H1 (cell line): ENCODE measurements at regions not wholly inside any gene's neighbourhood (a gene's known extent, or its start where the extent isn't known, plus 50 kb on each side); places are given as distances from the start of the nearest gene placed in this dataset.
A peak's percentile ranks its signal among the peaks of the same experiment; 100 is the strongest.
"Not testable (repeated sequence)": the region's sequence is repeated elsewhere in the genome, so short reads cannot be mapped to it uniquely, and the experiment has no call there.

Source experiments
- CTCF ChIA-PET: fragments of 300-600 bp; sonication (Branson Sonifier 250); formaldehyde crosslinking; loops from one replicate; lab custom pipeline; 2021; ENCODE audit not compliant: partially characterized antibody; lab: Charles Lee
- POLR2A ChIA-PET: fragments of 300-600 bp; sonication (Branson Sonifier 250); formaldehyde crosslinking; loops from one replicate; lab custom pipeline; 2021; ENCODE audit warnings: inconsistent platforms; ENCODE audit not compliant: partially characterized antibody; lab: Charles Lee
- DNase-seq, 2 experiments: peaks; one replicate each; pipeline versions ENCODE4 v3.0.0 to v3.0.0-alpha.2; 2010 to 2022; ENCODE audit warnings: low spot score in 2 of 2, low read depth in 1 of 2, mixed read lengths in 1 of 2
- FAIRE-seq: peaks from 2 replicates; lab custom pipeline; 2011; peaks lifted over from hg19 to GRCh38; lab: Jason Lieb, UNC
- H2AFZ ChIP-seq: 2 replicates; pipeline ENCODE4 v1.8.1; 2012; ENCODE audit warnings: low read length, inconsistent platforms
- H2AK5ac ChIP-seq: 2 replicates; pipeline ENCODE4 v1.6.1; 2013; ENCODE audit warnings: low read depth, low read length
- H2BK120ac ChIP-seq: replicated peaks from 2 replicates; pipeline ENCODE3; 2013; ENCODE audit warnings: low read depth, low read length, inconsistent platforms
- H2BK12ac ChIP-seq: 2 replicates; pipeline ENCODE4 v1.6.1; 2013; ENCODE audit warnings: low read depth, low read length
- H2BK15ac ChIP-seq: 2 replicates; pipeline ENCODE4 v1.6.1; 2013; ENCODE audit warnings: low read length
- H2BK20ac ChIP-seq: 2 replicates; pipeline ENCODE4 v1.6.1; 2013; ENCODE audit warnings: low read length
- H2BK5ac ChIP-seq: 2 replicates; pipeline ENCODE4 v1.6.1; 2013; ENCODE audit warnings: low read depth, low read length
- H3K14ac ChIP-seq: 2 replicates; pipeline ENCODE4 v1.6.1; 2013; ENCODE audit warnings: inconsistent platforms; ENCODE audit not compliant: insufficient read length
- H3K18ac ChIP-seq: 2 replicates; pipeline ENCODE4 v1.6.1; 2013; ENCODE audit warnings: low read length; ENCODE audit errors: extremely low read depth
- H3K23ac ChIP-seq: 2 replicates; pipeline ENCODE4 v1.6.1; 2013; ENCODE audit warnings: inconsistent platforms; ENCODE audit not compliant: insufficient read length
- H3K23me2 ChIP-seq: 2 replicates; pipeline ENCODE4 v1.6.1; 2013; ENCODE audit warnings: low read depth, low read length
- H3K27ac ChIP-seq: 2 replicates; pipeline ENCODE4 v1.6.1; 2011; ENCODE audit warnings: low read depth, low read length, inconsistent platforms
- H3K27me3 ChIP-seq, 4 experiments: replicated peaks in 1 of 4; 1 replicate in 1 of 4; 2 replicates in 3 of 4; pipeline versions ENCODE4 v1.6.1 to v1.8.1; 2011 to 2013; ENCODE audit warnings: low read length in 3 of 4, mild to moderate bottlenecking in 3 of 4, inconsistent platforms in 2 of 4, mixed read lengths in 2 of 4, moderate library complexity in 1 of 4; ENCODE audit not compliant: control insufficient read depth in 3 of 4, insufficient read depth in 3 of 4; ENCODE audit errors: extremely low read depth in 1 of 4
- H3K36me3 ChIP-seq, 4 experiments: 2 replicates each; pipeline versions ENCODE4 v1.6.1 to v1.8.1; 2011 to 2013; ENCODE audit warnings: mild to moderate bottlenecking in 4 of 4, low read length in 3 of 4, moderate library complexity in 2 of 4, control low read depth in 1 of 4, inconsistent platforms in 1 of 4; ENCODE audit not compliant: insufficient read depth in 4 of 4, control insufficient read depth in 2 of 4
- H3K4ac ChIP-seq: replicated peaks from 2 replicates; pipeline ENCODE3; 2013; ENCODE audit warnings: low read length, low read depth, mixed read lengths, inconsistent platforms; ENCODE audit not compliant: insufficient read length
- H3K4me1 ChIP-seq, 4 experiments: replicated peaks in 1 of 4; 1 replicate in 1 of 4; 2 replicates in 3 of 4; pipeline versions ENCODE4 v1.6.1 to v1.8.1; 2011 to 2013; ENCODE audit warnings: low read length in 3 of 4, inconsistent platforms in 2 of 4, mixed read lengths in 1 of 4; ENCODE audit not compliant: insufficient read depth in 4 of 4, control insufficient read depth in 3 of 4
- H3K4me2 ChIP-seq, 2 experiments: 2 replicates each; pipeline versions ENCODE4 v1.6.1 to v1.8.1; 2011 to 2013; ENCODE audit warnings: low read depth in 2 of 2, low read length in 2 of 2, control low read depth in 1 of 2, inconsistent platforms in 1 of 2, mild to moderate bottlenecking in 1 of 2; ENCODE audit not compliant: insufficient read depth in 1 of 2
- H3K4me3 ChIP-seq, 4 experiments: fragments of 200-600, 300-600 bp in 1 of 4; sonication (generic), shearing (Covaris generic), sonication (Bioruptor Twin) in 1 of 4; 2 replicates each; pipeline versions ENCODE4 v1.5.1 to v1.8.1; 2011 to 2016; ENCODE audit warnings: low read length in 4 of 4, low read depth in 3 of 4, control low read depth in 2 of 4, inconsistent platforms in 2 of 4, mild to moderate bottlenecking in 2 of 4, mixed read lengths in 1 of 4, moderate library complexity in 1 of 4; ENCODE audit not compliant: insufficient read depth in 2 of 4; ENCODE audit errors: extremely low read depth in 1 of 4
- H3K56ac ChIP-seq: replicated peaks from 2 replicates; pipeline ENCODE3; 2013; ENCODE audit warnings: low read depth, mild to moderate bottlenecking, mixed read lengths, low read length, inconsistent platforms; ENCODE audit not compliant: insufficient read length
- H3K79me1 ChIP-seq: 2 replicates; pipeline ENCODE4 v1.6.1; 2013; ENCODE audit warnings: low read depth, low read length, control low read depth
- H3K79me2 ChIP-seq, 2 experiments: 2 replicates each; pipeline versions ENCODE4 v1.6.1 to v1.8.1; 2012 to 2013; ENCODE audit warnings: low read length in 2 of 2, mild to moderate bottlenecking in 2 of 2, inconsistent platforms in 1 of 2; ENCODE audit not compliant: insufficient read depth in 2 of 2, control insufficient read depth in 1 of 2
- H3K9ac ChIP-seq, 4 experiments: replicated peaks in 1 of 4; 1 replicate in 1 of 4; 2 replicates in 3 of 4; pipeline versions ENCODE4 v1.6.1 to v1.8.1; 2011 to 2013; ENCODE audit warnings: low read depth in 3 of 4, low read length in 3 of 4, control low read depth in 2 of 4, mild to moderate bottlenecking in 2 of 4, moderate library complexity in 2 of 4, inconsistent platforms in 1 of 4; ENCODE audit errors: extremely low read depth in 1 of 4
- H3K9me3 ChIP-seq, 2 experiments: 2 replicates each; pipeline versions ENCODE4 v1.6.1 to v1.8.1; 2012 to 2013; ENCODE audit warnings: mild to moderate bottlenecking in 2 of 2, moderate library complexity in 2 of 2, control low read depth in 1 of 2, inconsistent platforms in 1 of 2, low read depth in 1 of 2, low read length in 1 of 2, mixed read lengths in 1 of 2; ENCODE audit not compliant: insufficient read depth in 2 of 2
- H4K20me1 ChIP-seq, 2 experiments: replicated peaks in 1 of 2; 2 replicates each; pipeline versions ENCODE3 to v1.8.1; 2011 to 2013; ENCODE audit warnings: inconsistent platforms in 2 of 2, low read length in 2 of 2, mild to moderate bottlenecking in 1 of 2; ENCODE audit not compliant: insufficient read depth in 2 of 2, control insufficient read depth in 1 of 2
- H4K5ac ChIP-seq: 2 replicates; pipeline ENCODE4 v1.6.1; 2013; ENCODE audit warnings: low read length, low read depth, mixed read lengths, inconsistent platforms; ENCODE audit not compliant: insufficient read length
- H4K8ac ChIP-seq: 2 replicates; pipeline ENCODE4 v1.8.0; 2013; ENCODE audit warnings: mild to moderate bottlenecking, moderate library complexity, low read length, inconsistent platforms; ENCODE audit not compliant: insufficient read depth; ENCODE audit errors: extremely low read depth
- H4K91ac ChIP-seq: replicated peaks from 2 replicates; pipeline ENCODE3; 2013; ENCODE audit warnings: low read length, mixed read lengths, inconsistent platforms; ENCODE audit not compliant: insufficient read length
- WGBS, 2 experiments: shearing (Covaris generic) in 1 of 2; methylation state at CpG; one replicate each; pipeline versions ENCODE4 v1.1.6 to v1.1.7; 2013 to 2015; ENCODE audit warnings: low lambda C conversion rate in 2 of 2, mixed read lengths in 2 of 2, inconsistent platforms in 1 of 2, low coverage in 1 of 2, missing lambda C conversion rate in 1 of 2; ENCODE audit not compliant: insufficient replicate concordance in 2 of 2, insufficient coverage in 1 of 2, insufficient read length in 1 of 2; ENCODE audit errors: extremely low coverage in 1 of 2, missing lambda C conversion rate in 1 of 2; 5-methylcytosine and 5-hydroxymethylcytosine counted together

DNA sequence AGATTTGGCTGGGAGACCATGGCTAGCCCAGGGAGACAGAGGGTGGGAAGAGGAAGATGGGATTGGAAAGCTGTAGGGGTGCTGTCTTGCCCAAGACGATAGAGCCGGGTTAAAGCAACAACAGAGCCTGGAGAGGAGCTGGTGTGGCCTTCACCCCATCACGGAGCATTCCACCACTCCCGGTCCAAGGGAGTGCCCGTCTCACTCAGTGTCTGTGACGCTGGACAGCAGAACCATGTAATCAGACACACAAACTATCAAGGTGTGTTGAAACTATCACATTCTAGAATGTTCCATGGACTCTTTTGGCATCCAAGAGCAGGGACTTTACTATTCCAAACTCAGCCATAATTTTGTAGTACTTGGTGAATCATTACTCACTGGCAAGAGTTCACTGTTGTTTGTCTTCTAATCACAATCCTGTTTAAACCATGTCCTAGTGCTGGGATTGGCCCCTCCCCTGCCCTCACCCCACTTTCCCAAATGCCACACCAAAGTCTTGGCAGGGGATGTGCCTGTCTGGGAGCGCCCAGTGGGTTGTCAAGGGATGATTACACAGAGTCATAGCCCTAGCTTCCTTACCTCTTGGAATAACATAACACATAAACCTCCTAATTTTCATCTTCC is 187.4 kb downstream of the LAT start:
- H2AFZ ChIP-seq, H2BK5ac ChIP-seq, H3K56ac ChIP-seq, H3K9ac ChIP-seq, POLR2A ChIA-PET, H2BK12ac ChIP-seq, H4K8ac ChIP-seq, H2BK120ac ChIP-seq, CTCF ChIA-PET, H3K79me1 ChIP-seq, H3K14ac ChIP-seq, H3K36me3 ChIP-seq, H3K4ac ChIP-seq, H3K4me3 ChIP-seq, H2BK15ac ChIP-seq, H4K20me1 ChIP-seq, H4K5ac ChIP-seq, H3K9me3 ChIP-seq, H4K91ac ChIP-seq, H3K23ac ChIP-seq, H2BK20ac ChIP-seq, H3K27me3 ChIP-seq, H3K27ac ChIP-seq, H3K23me2 ChIP-seq, H3K79me2 ChIP-seq, H2AK5ac ChIP-seq, H3K18ac ChIP-seq, H3K4me1 ChIP-seq, FAIRE-seq, DNase-seq, H3K4me2 ChIP-seq: not testable (repeated sequence)
- 84% methylated on average over 7 of the region's 7 CpGs; no CpG with 5 or more reads in 1 of the 2 experiments for WGBS, 2 experiments

DNA sequence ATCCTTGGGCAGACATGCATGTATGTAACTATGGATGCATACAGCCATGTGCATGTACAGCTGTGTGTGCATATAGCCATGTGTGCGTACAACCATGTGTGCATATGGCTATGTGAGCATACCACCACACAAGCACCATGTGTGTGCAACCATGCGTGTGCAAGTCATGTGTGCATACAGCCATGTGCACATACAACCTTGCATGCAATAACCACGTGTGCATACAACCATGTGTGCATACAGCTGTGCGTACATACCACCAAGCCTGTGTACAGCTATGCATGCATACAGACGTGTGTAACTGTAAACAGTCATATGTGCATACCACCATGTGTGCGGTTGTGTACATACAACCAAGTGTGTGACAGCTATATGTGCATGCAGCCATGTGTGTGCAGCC is 186.4 kb downstream of the LAT start:
- not testable (repeated sequence) for H3K56ac ChIP-seq
- CTCF ChIA-PET, result interaction anchor here (1.2 kb wide), 1 partner anchor 86 kb away, joined by 3 read pairs; no protein-coding TSS in a partner anchor

More for the DNA sequence above, 186.4 kb downstream of the LAT start:
- H2BK120ac ChIP-seq, H3K9ac ChIP-seq, H3K14ac ChIP-seq, H4K20me1 ChIP-seq, H3K27ac ChIP-seq, H3K9me3 ChIP-seq, H2BK20ac ChIP-seq, POLR2A ChIA-PET, H2AK5ac ChIP-seq, H3K36me3 ChIP-seq, H4K5ac ChIP-seq, H3K23ac ChIP-seq, H2BK12ac ChIP-seq, H2AFZ ChIP-seq, H4K8ac ChIP-seq, H2BK5ac ChIP-seq, H3K4me2 ChIP-seq, H3K79me2 ChIP-seq, H2BK15ac ChIP-seq, H3K4me3 ChIP-seq, DNase-seq, H3K4ac ChIP-seq, H4K91ac ChIP-seq, H3K79me1 ChIP-seq, H3K23me2 ChIP-seq, H3K27me3 ChIP-seq, H3K18ac ChIP-seq, H3K4me1 ChIP-seq: not testable (repeated sequence)
- FAIRE-seq, result peak; percentile 66
- WGBS, 2 experiments, result 92% methylated on average over 6 of the region's 6 CpGs; no CpG with 5 or more reads in 1 of the 2 experiments
